ENCODE measurements at regions not wholly inside any gene's neighbourhood (a gene's known extent, or its start where the extent isn't known, plus 50 kb on each side); places are given as distances from the start of the nearest gene placed in this dataset.
"Not testable (repeated sequence)": the region's sequence is repeated elsewhere in the genome, so short reads cannot be mapped to it uniquely, and the experiment has no call there.

DNA sequence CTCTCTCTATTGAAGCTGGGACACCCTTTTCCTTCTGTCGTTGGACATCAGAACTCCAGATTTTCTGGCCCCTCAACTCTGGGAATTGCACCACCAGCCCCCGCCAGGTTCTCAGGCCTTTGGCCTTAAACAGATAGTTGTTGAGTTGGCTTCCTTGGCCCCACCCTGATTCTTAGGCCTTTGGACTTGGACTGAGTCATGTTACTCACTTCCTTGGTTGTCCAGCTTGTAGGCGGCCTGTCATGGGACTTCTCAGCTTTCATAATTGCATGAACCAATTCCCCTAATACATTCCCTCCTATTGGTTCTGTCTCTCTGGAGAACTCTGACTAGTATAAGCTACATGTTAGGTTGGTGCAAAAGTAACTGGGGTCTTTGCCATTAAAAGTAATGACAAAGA lies 195.7 kb downstream of the GPAT3 start:
- Histone ChIP-seq H3K9ac (ENCODE audit: low read depth, low read length) (no peak overlapping the region), H3K4me3 (ENCODE audit: low read depth, low read length) (no peak overlapping the region), H3K36me3 (ENCODE audit: control insufficient read depth, insufficient read depth, low read length) (no peaks in the 10 kb centered on the region), H3K9me3 (ENCODE audit: control insufficient read depth, insufficient read depth, low read length) (no peaks in the 10 kb centered on the region), H3K27me3 (ENCODE audit: control insufficient read depth, insufficient read depth, low read length) (no peaks in the 10 kb centered on the region), H3K4me1 (ENCODE audit: control insufficient read depth, insufficient read depth, low read length) (no peaks in the 10 kb centered on the region)

DNA sequence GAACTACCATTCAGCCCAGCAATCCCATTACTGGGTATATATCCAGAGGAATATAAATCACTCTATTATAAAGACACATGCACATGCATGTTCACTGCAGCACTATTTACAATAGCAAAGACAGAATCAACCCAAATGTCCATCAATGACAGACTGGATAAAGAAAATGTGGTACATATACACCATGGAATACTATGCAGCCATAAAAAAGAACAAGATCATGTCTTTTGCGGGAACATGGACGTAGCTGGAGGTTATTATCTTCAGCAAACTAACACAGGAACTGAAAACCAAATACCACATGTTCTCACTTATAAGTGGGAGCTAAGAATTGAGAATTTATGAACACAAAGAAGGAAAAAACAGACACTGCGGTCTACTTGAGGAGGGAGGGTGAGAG lies 195.1 kb downstream of the GPAT3 start:
- H3K4me3 ChIP-seq (ENCODE audit: low read depth, low read length); H3K9me3 ChIP-seq (ENCODE audit: control insufficient read depth, insufficient read depth, low read length); H3K27me3 ChIP-seq (ENCODE audit: control insufficient read depth, insufficient read depth, low read length); H3K9ac ChIP-seq (ENCODE audit: low read depth, low read length); H3K36me3 ChIP-seq (ENCODE audit: control insufficient read depth, insufficient read depth, low read length); H3K4me1 ChIP-seq (ENCODE audit: control insufficient read depth, insufficient read depth, low read length): not testable (repeated sequence)

- no peak overlapping the region for H3K9ac ChIP-seq (ENCODE audit: low read depth, low read length)
- no peaks in the 10 kb centered on the region for H3K9me3 ChIP-seq (ENCODE audit: control insufficient read depth, insufficient read depth, low read length)
- H3K4me3 ChIP-seq (ENCODE audit: low read depth, low read length) = no peak overlapping the region
- H3K27me3 ChIP-seq (ENCODE audit: control insufficient read depth, insufficient read depth, low read length) = no peaks in the 10 kb centered on the region
- H3K4me1 ChIP-seq (ENCODE audit: control insufficient read depth, insufficient read depth, low read length) = peaks cover 3% of the 10 kb centered on the region
- no peaks in the 10 kb centered on the region for H3K36me3 ChIP-seq (ENCODE audit: control insufficient read depth, insufficient read depth, low read length)
Measured at GRCh38 chr4:83728191-83728590, 192.3 kb downstream of the GPAT3 start.

- peaks cover 3% of the 10 kb centered on the region for H3K4me1 ChIP-seq (ENCODE audit: control insufficient read depth, insufficient read depth, low read length)
Measured at GRCh38 chr4:83725336-83726085, 189.6 kb downstream of the GPAT3 start.

DNA sequence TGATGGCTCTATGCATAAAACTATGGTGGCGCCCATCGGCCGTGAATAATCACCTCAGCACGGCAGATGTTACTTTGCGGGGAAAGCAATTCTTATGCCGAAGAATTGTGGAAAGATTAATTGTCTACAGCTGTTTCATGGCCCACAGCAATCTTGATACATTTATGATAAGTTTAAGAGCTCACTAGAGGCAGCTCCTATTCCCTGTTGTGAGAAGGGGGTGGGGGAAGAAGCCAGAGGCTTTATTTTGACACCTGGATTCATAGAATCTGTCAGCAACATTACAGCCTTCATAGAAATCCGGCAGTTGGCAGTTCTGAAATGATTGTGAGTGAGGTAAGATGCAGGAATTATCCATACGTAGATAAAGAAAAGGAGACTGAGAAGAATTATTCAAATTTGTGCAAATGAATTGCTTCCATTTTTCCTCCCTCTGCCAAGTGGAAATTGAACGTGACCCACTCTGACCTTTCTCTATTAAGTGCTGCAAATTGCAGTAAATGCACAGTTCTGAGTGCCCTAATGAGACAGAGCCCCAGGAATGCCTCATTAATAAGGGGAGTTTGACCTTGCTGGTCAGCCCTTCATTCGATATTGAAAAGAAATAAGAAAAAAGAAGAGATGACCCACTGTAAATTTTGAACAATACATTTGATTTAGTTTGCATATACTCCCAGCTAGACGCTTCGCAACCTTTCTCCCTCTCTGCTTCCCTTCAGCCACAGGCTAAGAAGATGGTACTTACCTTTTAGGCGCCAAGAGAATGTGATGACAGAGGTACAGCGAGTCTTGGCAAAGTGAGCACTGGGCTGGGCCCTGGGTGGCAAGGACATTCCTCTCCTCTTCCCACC lies 188.8 kb downstream of the GPAT3 start:
- Histone ChIP-seq H3K36me3 (ENCODE audit: control insufficient read depth, insufficient read depth, low read length) (no peaks in the 10 kb centered on the region), H3K4me3 (ENCODE audit: low read depth, low read length) (no peak overlapping the region), H3K27me3 (ENCODE audit: control insufficient read depth, insufficient read depth, low read length) (no peaks in the 10 kb centered on the region), H3K4me1 (ENCODE audit: control insufficient read depth, insufficient read depth, low read length) (peaks cover 3% of the 10 kb centered on the region), H3K9ac (ENCODE audit: low read depth, low read length) (no peak overlapping the region), H3K9me3 (ENCODE audit: control insufficient read depth, insufficient read depth, low read length) (no peaks in the 10 kb centered on the region)

More at GRCh38 chr4:83725336-83726085, 189.6 kb downstream of the GPAT3 start:
- Histone ChIP-seq H3K9ac (ENCODE audit: low read depth, low read length) (no peak overlapping the region), H3K36me3 (ENCODE audit: control insufficient read depth, insufficient read depth, low read length) (no peaks in the 10 kb centered on the region), H3K9me3 (ENCODE audit: control insufficient read depth, insufficient read depth, low read length) (no peaks in the 10 kb centered on the region), H3K27me3 (ENCODE audit: control insufficient read depth, insufficient read depth, low read length) (no peaks in the 10 kb centered on the region), H3K4me3 (ENCODE audit: low read depth, low read length) (no peak overlapping the region)

- Histone ChIP-seq H3K9me3 (ENCODE audit: control insufficient read depth, insufficient read depth, low read length) (no peaks in the 10 kb centered on the region), H3K9ac (ENCODE audit: low read depth, low read length) (no peak overlapping the region), H3K27me3 (ENCODE audit: control insufficient read depth, insufficient read depth, low read length) (no peaks in the 10 kb centered on the region), H3K4me1 (ENCODE audit: control insufficient read depth, insufficient read depth, low read length) (peaks cover 3% of the 10 kb centered on the region), H3K4me3 (ENCODE audit: low read depth, low read length) (no peak overlapping the region), H3K36me3 (ENCODE audit: control insufficient read depth, insufficient read depth, low read length) (no peaks in the 10 kb centered on the region)
Measured at GRCh38 chr4:83723609-83724008, 187.7 kb downstream of the GPAT3 start.

- no peaks in the 10 kb centered on the region for H3K9me3 ChIP-seq (ENCODE audit: control insufficient read depth, insufficient read depth, low read length)
- H3K4me1 ChIP-seq (ENCODE audit: control insufficient read depth, insufficient read depth, low read length) = peaks cover 3% of the 10 kb centered on the region
- no peak overlapping the region for H3K4me3 ChIP-seq (ENCODE audit: low read depth, low read length)
- no peak overlapping the region for H3K9ac ChIP-seq (ENCODE audit: low read depth, low read length)
- no peaks in the 10 kb centered on the region for H3K27me3 ChIP-seq (ENCODE audit: control insufficient read depth, insufficient read depth, low read length)
- H3K36me3 ChIP-seq (ENCODE audit: control insufficient read depth, insufficient read depth, low read length) = no peaks in the 10 kb centered on the region
Measured at GRCh38 chr4:83722730-83723269, 186.9 kb downstream of the GPAT3 start.

DNA sequence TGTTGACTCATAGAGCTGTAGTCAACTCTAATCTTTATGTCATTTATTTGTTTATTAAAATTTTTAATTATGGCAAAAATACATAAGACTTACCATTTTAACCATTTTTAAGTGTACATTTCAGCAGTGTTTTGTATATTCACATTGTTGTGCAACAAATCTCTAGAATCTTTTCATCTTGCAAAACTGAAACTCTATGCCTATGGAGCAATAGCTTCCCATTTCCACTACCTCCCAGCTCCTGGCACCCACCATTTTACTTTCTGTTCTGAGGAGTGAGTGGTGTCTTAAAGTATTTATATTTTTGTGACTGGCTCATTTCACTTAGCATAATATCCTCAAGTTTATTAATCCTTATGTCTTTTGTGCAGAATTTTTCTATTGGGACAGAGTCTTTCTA lies 181.0 kb downstream of the GPAT3 start:
- H3K9me3 ChIP-seq (ENCODE audit: control insufficient read depth, insufficient read depth, low read length) = no peaks in the 10 kb centered on the region
- peaks cover 4% of the 10 kb centered on the region for H3K4me1 ChIP-seq (ENCODE audit: control insufficient read depth, insufficient read depth, low read length)
- no peak overlapping the region for H3K9ac ChIP-seq (ENCODE audit: low read depth, low read length)
- H3K4me3 ChIP-seq (ENCODE audit: low read depth, low read length) = no peak overlapping the region
- no peaks in the 10 kb centered on the region for H3K36me3 ChIP-seq (ENCODE audit: control insufficient read depth, insufficient read depth, low read length)
- no peaks in the 10 kb centered on the region for H3K27me3 ChIP-seq (ENCODE audit: control insufficient read depth, insufficient read depth, low read length)

DNA sequence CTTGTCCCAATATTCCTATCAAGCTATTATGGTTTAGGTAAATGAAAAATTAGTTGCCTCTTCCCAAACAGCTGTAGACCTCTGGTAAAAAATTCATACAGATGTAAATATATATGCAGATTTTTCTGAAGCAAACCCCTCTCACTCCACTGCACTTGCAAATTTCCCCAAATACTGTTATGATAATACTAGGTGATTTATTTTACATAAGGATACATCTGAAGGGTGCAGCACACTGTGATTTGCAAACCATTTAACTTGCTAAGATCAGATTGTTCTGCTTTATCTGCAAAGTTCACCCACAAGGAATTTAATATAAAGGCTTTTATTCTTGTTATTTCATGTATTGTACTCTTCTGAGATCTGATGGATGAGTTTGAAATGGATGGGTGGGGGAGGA lies 177.0 kb downstream of the GPAT3 start:
- no peaks in the 10 kb centered on the region for H3K9me3 ChIP-seq (ENCODE audit: control insufficient read depth, insufficient read depth, low read length)
- no peak overlapping the region for H3K4me3 ChIP-seq (ENCODE audit: low read depth, low read length)
- H3K36me3 ChIP-seq (ENCODE audit: control insufficient read depth, insufficient read depth, low read length) = no peaks in the 10 kb centered on the region
- H3K9ac ChIP-seq (ENCODE audit: low read depth, low read length) = no peak overlapping the region
- no peaks in the 10 kb centered on the region for H3K27me3 ChIP-seq (ENCODE audit: control insufficient read depth, insufficient read depth, low read length)
- peaks cover 13% of the 10 kb centered on the region for H3K4me1 ChIP-seq (ENCODE audit: control insufficient read depth, insufficient read depth, low read length)

DNA sequence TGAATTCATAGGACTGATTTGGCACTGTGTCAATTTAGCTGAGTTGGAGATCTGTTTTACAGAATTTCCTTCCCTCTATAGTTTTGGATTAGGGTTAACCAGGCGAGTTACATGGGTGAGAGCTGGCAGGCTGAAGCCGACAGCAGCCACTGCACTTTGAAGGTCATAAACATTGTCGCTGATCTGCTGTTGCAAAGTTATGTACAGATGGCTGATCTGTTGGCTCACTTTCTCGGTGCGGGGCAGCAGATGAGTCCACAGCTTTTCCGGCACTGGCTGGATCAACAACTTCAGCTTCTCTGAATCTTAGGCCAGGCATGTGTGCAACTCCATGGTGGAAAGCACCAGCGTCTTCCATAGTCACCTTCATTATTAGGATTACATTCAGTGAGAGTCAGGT lies 173.7 kb downstream of the GPAT3 start:
- H3K4me1 ChIP-seq (ENCODE audit: control insufficient read depth, insufficient read depth, low read length) = peaks cover 16% of the 10 kb centered on the region
- no peaks in the 10 kb centered on the region for H3K36me3 ChIP-seq (ENCODE audit: control insufficient read depth, insufficient read depth, low read length)
- no peaks in the 10 kb centered on the region for H3K27me3 ChIP-seq (ENCODE audit: control insufficient read depth, insufficient read depth, low read length)
- no peak overlapping the region for H3K9ac ChIP-seq (ENCODE audit: low read depth, low read length)
- H3K4me3 ChIP-seq (ENCODE audit: low read depth, low read length) = no peak overlapping the region
- no peaks in the 10 kb centered on the region for H3K9me3 ChIP-seq (ENCODE audit: control insufficient read depth, insufficient read depth, low read length)

DNA sequence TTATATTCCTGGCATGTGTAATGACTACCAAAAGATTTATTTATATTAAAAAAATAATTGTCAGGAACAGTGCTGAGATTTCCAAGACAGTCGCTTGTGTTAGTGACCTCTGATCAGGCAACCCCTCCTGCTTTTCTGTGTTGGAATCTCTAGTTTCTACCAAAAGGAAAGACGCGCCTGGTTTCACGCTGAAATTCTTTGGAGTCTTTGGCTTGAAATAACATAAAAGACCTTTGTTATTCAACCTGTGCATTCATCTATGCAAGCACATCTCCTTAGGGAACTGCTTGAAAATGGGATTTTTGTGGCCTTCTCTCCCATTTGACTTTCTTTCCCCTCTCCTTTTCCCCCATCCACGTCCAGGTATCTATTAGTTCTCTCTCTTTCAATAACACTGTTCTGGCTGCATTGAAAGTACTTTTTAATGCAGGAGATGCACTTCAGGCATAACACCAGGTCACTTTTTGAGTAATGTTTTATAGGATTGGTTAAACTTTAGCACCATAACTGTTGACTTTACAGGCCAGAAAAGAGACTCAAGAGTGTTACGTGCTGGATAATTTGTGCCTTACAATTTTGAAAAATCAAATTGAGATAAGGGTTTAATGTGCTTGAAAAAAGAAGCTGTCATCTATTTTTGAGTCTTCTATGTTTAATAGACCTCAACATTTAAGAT lies 172.7 kb downstream of the GPAT3 start:
- Histone ChIP-seq H3K9me3 (ENCODE audit: control insufficient read depth, insufficient read depth, low read length) (no peaks in the 10 kb centered on the region), H3K27me3 (ENCODE audit: control insufficient read depth, insufficient read depth, low read length) (no peaks in the 10 kb centered on the region), H3K4me1 (ENCODE audit: control insufficient read depth, insufficient read depth, low read length) (peaks cover 16% of the 10 kb centered on the region), H3K36me3 (ENCODE audit: control insufficient read depth, insufficient read depth, low read length) (no peaks in the 10 kb centered on the region), H3K4me3 (ENCODE audit: low read depth, low read length) (no peak overlapping the region), H3K9ac (ENCODE audit: low read depth, low read length) (no peak overlapping the region)

Measured in iPS-15b (cell line).